Mesodermal cell (in vitro differentiated cells): ENCODE measurements at regions not wholly inside any gene's neighbourhood (a gene's known extent, or its start where the extent isn't known, plus 50 kb on each side); places are given as distances from the start of the nearest gene placed in this dataset.

Experiments used
- H3K27ac ChIP-seq: 2 replicates; pipeline ENCODE4 v1.7.0; 2013; ENCODE audit warnings: mild to moderate bottlenecking, low read depth, low read length, moderate library complexity; ENCODE audit not compliant: severe bottlenecking
- H3K36me3 ChIP-seq: 2 replicates; pipeline ENCODE4 v1.7.1; 2013; ENCODE audit warnings: mild to moderate bottlenecking, low read length, moderate library complexity; ENCODE audit not compliant: control insufficient read depth, insufficient read depth
- H3K4me1 ChIP-seq: one replicate; pipeline ENCODE4 v1.7.1; 2013; ENCODE audit warnings: mild to moderate bottlenecking, low read length; ENCODE audit not compliant: insufficient read depth, control insufficient read depth, poor library complexity, severe bottlenecking
- H3K4me3 ChIP-seq: 2 replicates; pipeline ENCODE4 v1.7.0; 2013; ENCODE audit warnings: low read length, control low read depth, mild to moderate bottlenecking; ENCODE audit not compliant: insufficient read depth, poor library complexity, severe bottlenecking; ENCODE audit errors: extremely low read depth
- H3K9me3 ChIP-seq: 2 replicates; pipeline ENCODE4 v1.7.1; 2013; ENCODE audit warnings: mild to moderate bottlenecking, low read length, moderate library complexity; ENCODE audit not compliant: control insufficient read depth
- WGBS, 2 experiments: methylation state at CpG; one replicate each; pipeline ENCODE4 v1.1.5; 2013; ENCODE audit warnings: missing lambda C conversion rate in 2 of 2; ENCODE audit not compliant: insufficient coverage in 2 of 2; 5-methylcytosine and 5-hydroxymethylcytosine counted together

DNA sequence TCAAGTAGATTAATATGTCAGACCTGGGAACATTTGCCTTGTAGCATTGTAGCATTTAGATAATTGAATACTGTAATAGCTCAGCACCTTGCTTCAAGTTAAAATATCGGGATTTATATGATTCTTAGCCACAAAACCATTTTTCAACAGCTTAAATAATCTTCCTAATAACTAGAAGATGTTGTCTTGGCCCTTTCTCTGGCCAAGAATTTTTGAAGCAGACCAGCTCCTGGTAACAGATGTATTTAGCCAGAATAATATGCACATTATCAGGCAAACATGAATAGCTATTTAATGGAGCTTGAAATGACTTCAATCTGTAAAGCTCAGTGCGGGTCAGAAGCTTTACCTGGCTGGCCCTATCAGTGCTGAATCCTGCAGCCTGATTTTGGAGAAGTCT is 913.1 kb downstream of the AACS start:
- Histone ChIP-seq H3K9me3 (no peaks in the 10 kb centered on the region), H3K27ac (no peak overlapping the region), H3K4me3 (no peak overlapping the region), H3K4me1 (no peaks in the 10 kb centered on the region), H3K36me3 (no peaks in the 10 kb centered on the region)
- WGBS, 2 experiments = 60 to 75% methylated on average over 1 of the region's 2 CpGs

DNA sequence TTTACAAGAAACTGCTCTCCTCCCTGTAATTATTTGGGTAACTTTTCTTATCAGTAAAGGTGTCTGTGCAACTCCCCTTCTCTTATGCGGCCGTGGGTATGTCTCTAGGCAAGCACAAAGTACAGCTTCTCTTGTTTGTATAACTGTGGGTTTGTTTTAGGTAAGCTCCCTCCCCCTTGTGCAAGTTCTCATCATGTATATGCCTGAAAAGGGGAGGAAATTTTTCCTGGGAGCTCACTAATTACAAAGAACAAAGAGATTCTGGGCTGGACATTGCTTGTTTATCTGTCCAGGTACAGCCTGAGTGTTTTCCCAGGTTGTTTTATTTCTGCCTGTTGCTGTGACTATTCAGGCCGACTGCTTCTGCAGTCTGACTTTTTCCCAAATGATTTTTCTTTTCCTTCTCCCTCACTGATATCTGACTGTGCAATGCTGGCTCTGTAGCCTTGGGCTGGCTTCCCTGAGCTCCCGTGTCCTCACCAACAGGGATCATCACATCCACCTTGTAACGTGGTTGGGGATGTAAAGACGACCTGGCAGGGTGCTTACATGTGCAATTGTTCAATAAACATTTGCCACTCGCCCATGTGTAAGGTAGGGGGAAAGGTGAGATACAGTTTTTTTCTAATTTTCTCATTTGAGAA is 916.5 kb downstream of the AACS start:
- H3K27ac ChIP-seq = no peak overlapping the region

DNA sequence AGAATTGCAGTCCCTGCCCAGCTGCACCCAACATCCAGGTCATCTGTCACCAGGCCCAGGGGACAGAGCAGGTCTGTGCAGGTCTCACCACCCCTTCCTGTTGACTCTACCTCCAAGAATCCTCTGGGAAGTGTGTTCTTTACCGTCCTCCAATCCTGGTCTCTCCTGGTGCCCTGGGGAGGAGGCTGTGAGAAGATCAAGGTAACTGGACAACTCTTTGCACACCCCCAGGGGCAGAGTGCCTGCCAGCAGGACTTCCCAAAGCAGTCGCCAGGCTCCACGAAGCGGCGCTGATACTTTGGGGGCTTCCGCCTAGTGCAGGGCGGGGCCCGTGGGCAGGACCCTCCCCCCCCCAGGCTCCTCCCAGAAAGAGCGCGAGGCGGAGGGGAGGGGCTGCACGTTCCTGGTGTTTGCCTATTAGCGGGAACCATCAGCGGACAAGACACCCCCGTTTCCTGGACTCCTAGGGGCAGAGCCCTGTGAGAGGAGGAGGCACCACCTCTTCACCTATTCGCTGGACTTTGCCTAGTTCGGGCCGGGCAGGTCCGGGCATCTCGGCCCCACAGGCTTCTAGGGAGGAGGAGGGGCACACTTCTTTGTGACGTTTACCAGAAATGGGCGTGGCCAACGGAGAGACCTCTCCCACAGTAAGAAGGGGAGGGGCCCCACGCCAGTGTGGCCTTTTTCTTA is 918.0 kb downstream of the AACS start:
- Histone ChIP-seq H3K27ac (peak overlapping the region; percentile 59), H3K4me1 (no peaks in the 10 kb centered on the region), H3K9me3 (no peaks in the 10 kb centered on the region), H3K4me3 (peak overlapping the region; percentile 51), H3K36me3 (no peaks in the 10 kb centered on the region)
- WGBS, 2 experiments = 5 to 8% methylated on average over 8 to 14 of the region's 24 CpGs

More for the DNA sequence above, 916.5 kb downstream of the AACS start:
- 70 to 81% methylated on average over 1 to 3 of the region's 7 CpGs for WGBS, 2 experiments
- Histone ChIP-seq H3K36me3 (no peaks in the 10 kb centered on the region), H3K4me1 (no peaks in the 10 kb centered on the region), H3K4me3 (no peak overlapping the region), H3K9me3 (no peaks in the 10 kb centered on the region)

GRCh38 chr12:125983784-125984500 is 918.7 kb downstream of the AACS start:
- 14 to 16% methylated on average over 3 to 9 of the region's 14 CpGs for WGBS, 2 experiments
- Histone ChIP-seq H3K9me3 (no peaks in the 10 kb centered on the region), H3K4me3 (peak overlapping the region; percentile 51), H3K4me1 (no peaks in the 10 kb centered on the region), H3K27ac (peak overlapping the region; percentile 59), H3K36me3 (no peaks in the 10 kb centered on the region)

GRCh38 chr12:125988545-125988944 is 923.3 kb downstream of the AACS start:
- no peaks in the 10 kb centered on the region for H3K9me3 ChIP-seq
- 81% methylated on average over 3 of the region's 4 CpGs; no CpG with 5 or more reads in 1 of the 2 experiments for WGBS, 2 experiments
- no peak overlapping the region for H3K4me3 ChIP-seq
- H3K4me1 ChIP-seq = no peaks in the 10 kb centered on the region
- no peaks in the 10 kb centered on the region for H3K36me3 ChIP-seq
- H3K27ac ChIP-seq = no peak overlapping the region

DNA sequence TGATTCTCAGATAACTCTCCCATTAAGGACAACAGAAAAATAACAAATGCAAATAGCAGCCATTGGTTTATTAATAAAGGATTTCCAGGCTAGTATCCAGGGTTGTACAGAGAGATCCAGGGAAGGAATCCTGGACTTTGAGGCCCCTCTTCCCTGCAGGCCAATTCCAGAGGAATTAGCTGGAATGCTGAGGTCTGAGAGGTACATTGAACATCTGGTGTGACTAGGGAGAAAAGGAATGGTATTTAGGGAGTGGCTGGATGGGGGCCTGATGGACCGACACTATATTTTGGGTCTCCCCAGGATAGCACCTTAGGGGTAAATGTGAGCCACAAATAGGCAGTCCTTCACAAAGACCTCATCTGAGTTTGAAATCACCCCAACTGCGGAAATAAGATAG is 924.5 kb downstream of the AACS start:
- Histone ChIP-seq H3K4me3 (no peak overlapping the region), H3K36me3 (no peaks in the 10 kb centered on the region), H3K4me1 (no peaks in the 10 kb centered on the region), H3K9me3 (no peaks in the 10 kb centered on the region), H3K27ac (no peak overlapping the region)
- 100% methylated on average over 1 of the region's 2 CpGs; no CpG with 5 or more reads in 1 of the 2 experiments for WGBS, 2 experiments

DNA sequence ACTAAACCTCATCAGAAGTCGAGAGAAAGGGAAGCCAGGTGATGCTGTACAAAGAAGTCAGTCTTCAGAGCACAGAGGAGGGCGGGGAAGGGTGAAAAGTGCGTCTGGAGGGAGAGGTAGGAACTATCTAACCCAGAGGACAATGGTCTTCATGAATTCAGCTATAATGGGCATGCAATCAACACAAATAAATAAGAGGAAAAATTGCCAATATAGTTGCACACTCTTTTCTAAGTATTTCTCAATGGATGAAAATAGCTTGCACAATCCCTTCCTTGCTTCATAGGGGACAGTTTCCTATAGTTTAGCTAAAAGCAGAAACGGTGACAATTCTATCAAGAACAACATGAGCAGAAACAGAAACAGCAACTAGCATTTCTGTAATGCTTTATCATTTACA is 931.2 kb downstream of the AACS start:
- no peak overlapping the region for H3K27ac ChIP-seq
- WGBS, 2 experiments = 20 to 38% methylated on average over 1 to 3 of the region's 4 CpGs
- no peak overlapping the region for H3K4me3 ChIP-seq
- H3K36me3 ChIP-seq = no peaks in the 10 kb centered on the region
- H3K4me1 ChIP-seq = no peaks in the 10 kb centered on the region
- no peaks in the 10 kb centered on the region for H3K9me3 ChIP-seq

- Histone ChIP-seq H3K4me1 (no peaks in the 10 kb centered on the region), H3K9me3 (peaks cover 6% of the 10 kb centered on the region), H3K36me3 (no peaks in the 10 kb centered on the region), H3K4me3 (no peak overlapping the region), H3K27ac (no peak overlapping the region)
- WGBS, 2 experiments = 86 to 95% methylated on average over 7 of the region's 7 CpGs
These were observed 934.4 kb downstream of the AACS start for GRCh38 chr12:125999628-126000027.

GRCh38 chr12:126019385-126019784 is 954.1 kb downstream of the AACS start:
- Histone ChIP-seq H3K27ac (no peak overlapping the region), H3K4me3 (no peak overlapping the region), H3K4me1 (no peaks in the 10 kb centered on the region), H3K36me3 (no peaks in the 10 kb centered on the region), H3K9me3 (peaks cover 19% of the 10 kb centered on the region)
- WGBS, 2 experiments = 78% methylated on average over 3 to 4 of the region's 6 CpGs

DNA sequence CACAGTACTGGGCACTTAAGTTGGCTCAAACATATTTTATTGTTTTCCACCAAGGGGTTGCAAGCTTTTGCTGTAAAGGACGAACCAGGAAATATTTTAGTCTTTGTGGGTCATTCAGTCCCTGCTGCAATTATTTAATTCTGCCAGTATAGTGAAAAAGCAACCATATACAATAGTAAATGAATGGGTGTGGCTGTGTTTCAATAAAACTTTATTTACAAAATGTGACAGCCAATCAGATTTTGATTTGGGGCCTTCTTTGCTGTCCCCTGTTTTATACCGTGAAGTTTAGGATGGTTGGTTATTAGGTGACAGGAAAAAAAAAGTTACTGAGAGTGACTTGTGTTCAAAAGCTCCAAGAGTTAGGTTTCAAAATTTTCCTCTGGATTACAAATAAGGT is 956.4 kb downstream of the AACS start:
- H3K27ac ChIP-seq = no peak overlapping the region
- WGBS, 2 experiments = no CpG with 5 or more reads among the region's 2 CpGs
- no peaks in the 10 kb centered on the region for H3K36me3 ChIP-seq
- H3K4me3 ChIP-seq = no peak overlapping the region
- peaks cover 19% of the 10 kb centered on the region for H3K9me3 ChIP-seq
- H3K4me1 ChIP-seq = no peaks in the 10 kb centered on the region

GRCh38 chr12:126027825-126028224 is 962.6 kb downstream of the AACS start:
- no peaks in the 10 kb centered on the region for H3K36me3 ChIP-seq
- no peak overlapping the region for H3K27ac ChIP-seq
- H3K4me1 ChIP-seq = no peaks in the 10 kb centered on the region
- no peaks in the 10 kb centered on the region for H3K9me3 ChIP-seq
- H3K4me3 ChIP-seq = no peak overlapping the region
- no CpG with 5 or more reads among the region's 2 CpGs for WGBS, 2 experiments
